Brain microvascular endothelial cell (primary cell): ENCODE measurements at regions not wholly inside any gene's neighbourhood (a gene's known extent, or its start where the extent isn't known, plus 50 kb on each side); places are given as distances from the start of the nearest gene placed in this dataset.

Source experiments
- DNase-seq: peaks from one replicate; pipeline ENCODE4 v3.0.0-alpha.2; 2020
- H3K27ac ChIP-seq: fragments of 250-450 bp; sonication (Bioruptor Pico); 2 replicates; pipeline ENCODE4 v1.5.1; 2020; ENCODE audit warnings: mild to moderate bottlenecking, moderate library complexity
- H3K27me3 ChIP-seq: fragments of 250-450 bp; sonication (Bioruptor Pico); replicated peaks from 2 replicates; pipeline ENCODE4 v1.5.1; 2020; ENCODE audit warnings: mild to moderate bottlenecking
- H3K36me3 ChIP-seq: fragments of 250-450 bp; sonication (Bioruptor Pico); replicated peaks from 2 replicates; pipeline ENCODE4 v1.5.1; 2020; ENCODE audit warnings: mild to moderate bottlenecking
- H3K4me3 ChIP-seq: 2 replicates; pipeline ENCODE4 v1.5.1; 2011; ENCODE audit warnings: low read depth, mild to moderate bottlenecking, control low read depth, low read length, moderate library complexity
- in situ Hi-C: cut with HindIII; loops from 2 replicates; pipeline ENCODE4 v1.10.0; 2017; ENCODE audit warnings: low sequenced_read_pairs, low pct_ligation_motif_present
- TF ChIP-seq, protein P1 (sequence below): IDR thresholded peaks from 2 replicates; pipeline ENCODE4 v1.5.1; 2011; ENCODE audit warnings: low read depth, mild to moderate bottlenecking, moderate library complexity, low read length, control low read depth, inconsistent platforms; ENCODE audit errors: missing control alignments

DNA sequence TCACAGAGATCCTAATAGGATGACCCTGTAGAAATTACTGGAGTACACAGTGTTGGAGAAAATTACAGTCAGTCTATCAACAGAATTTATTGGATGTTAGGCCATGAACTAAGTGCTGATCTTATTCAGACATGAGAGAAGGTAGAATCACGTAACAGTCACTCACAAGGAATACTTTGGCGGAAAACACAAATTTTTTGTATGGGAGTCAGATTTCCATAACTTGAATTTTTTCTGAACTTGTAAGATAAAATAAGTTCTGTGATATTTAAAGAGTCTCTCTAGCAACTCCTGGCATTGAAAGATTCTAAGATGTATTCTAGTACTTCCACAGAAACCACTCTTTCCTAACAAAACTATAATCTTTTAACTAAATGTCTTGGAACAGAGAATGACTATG, 178.8 kb upstream of the MME start:
- no peak for DNase-seq
- in situ Hi-C loops = no loop called here
- Histone ChIP-seq H3K27me3 (no peaks in the 10 kb centered on the region), H3K36me3 (no peaks in the 10 kb centered on the region), H3K4me3 (no peak overlapping the region), H3K27ac (no peak overlapping the region)
- TF ChIP-seq, protein P1, sequence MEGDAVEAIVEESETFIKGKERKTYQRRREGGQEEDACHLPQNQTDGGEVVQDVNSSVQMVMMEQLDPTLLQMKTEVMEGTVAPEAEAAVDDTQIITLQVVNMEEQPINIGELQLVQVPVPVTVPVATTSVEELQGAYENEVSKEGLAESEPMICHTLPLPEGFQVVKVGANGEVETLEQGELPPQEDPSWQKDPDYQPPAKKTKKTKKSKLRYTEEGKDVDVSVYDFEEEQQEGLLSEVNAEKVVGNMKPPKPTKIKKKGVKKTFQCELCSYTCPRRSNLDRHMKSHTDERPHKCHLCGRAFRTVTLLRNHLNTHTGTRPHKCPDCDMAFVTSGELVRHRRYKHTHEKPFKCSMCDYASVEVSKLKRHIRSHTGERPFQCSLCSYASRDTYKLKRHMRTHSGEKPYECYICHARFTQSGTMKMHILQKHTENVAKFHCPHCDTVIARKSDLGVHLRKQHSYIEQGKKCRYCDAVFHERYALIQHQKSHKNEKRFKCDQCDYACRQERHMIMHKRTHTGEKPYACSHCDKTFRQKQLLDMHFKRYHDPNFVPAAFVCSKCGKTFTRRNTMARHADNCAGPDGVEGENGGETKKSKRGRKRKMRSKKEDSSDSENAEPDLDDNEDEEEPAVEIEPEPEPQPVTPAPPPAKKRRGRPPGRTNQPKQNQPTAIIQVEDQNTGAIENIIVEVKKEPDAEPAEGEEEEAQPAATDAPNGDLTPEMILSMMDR = no peak

DNA sequence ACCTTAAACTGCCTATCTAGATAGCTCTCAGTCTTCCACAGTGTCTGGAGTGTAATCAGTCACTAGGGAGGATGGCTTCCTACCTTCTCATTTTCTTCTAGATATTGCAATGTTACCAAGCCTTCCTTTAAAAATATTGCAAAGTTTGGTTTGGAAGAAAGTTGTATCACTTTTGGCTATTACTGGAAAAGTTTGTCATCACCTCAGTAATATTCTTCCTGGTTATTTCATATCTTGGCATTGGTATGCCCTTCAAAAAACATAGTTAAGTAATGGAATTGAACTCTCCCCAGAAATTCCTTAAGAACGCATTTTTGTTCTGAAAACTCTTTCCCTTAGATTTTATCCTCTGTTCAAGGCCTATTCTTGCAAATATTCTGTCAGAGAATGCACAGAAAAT, 179.3 kb upstream of the MME start:
- in situ Hi-C loops = no loop called here
- no peaks in the 10 kb centered on the region for H3K27me3 ChIP-seq
- TF ChIP-seq, protein P1 = no peak
- H3K36me3 ChIP-seq = no peaks in the 10 kb centered on the region
- H3K27ac ChIP-seq = no peak overlapping the region
- DNase-seq = no peak
- H3K4me3 ChIP-seq = no peak overlapping the region

DNA sequence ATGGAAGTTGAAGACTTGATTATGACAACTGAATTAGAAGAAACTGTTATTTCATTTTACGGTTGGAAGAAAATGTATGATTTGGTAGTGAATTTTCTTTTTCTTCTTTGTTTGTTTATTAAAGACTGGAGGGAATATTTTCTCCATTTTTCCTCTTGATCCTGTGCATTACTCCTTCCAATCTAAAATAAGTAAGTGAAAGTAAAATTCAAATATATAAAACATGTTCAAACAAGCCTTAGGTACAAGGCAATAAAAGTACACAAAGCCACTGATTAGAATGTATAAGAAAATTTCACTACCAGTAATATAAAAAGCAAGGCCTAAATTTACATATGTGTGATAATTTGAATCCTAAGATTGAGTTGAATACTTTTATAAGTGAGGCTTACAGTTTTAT, 181.2 kb upstream of the MME start:
- no peak for DNase-seq
- in situ Hi-C loops = no loop called here
- Histone ChIP-seq H3K27me3 (no peaks in the 10 kb centered on the region), H3K36me3 (no peaks in the 10 kb centered on the region), H3K27ac (no peak overlapping the region), H3K4me3 (no peak overlapping the region)
- TF ChIP-seq, protein P1 = no peak

DNA sequence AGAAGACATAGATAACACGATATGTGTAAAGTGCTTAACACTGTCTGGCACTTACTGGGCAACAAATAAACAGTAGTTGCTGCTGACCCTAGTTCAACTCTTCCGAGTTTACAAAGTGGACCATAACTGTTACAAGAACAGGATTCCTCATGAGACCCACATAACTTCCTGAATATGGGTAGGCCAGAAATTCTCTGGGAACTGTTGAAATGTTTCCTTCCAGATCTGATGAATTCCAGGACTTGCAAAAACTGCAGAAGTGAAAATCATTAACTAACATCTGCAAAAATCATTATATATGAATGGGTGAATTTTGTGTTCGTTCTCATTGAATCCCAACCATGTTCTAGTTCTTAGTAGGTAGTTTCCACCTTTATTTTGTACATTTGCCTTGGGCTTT, 181.7 kb upstream of the MME start:
- in situ Hi-C loops = no loop called here
- TF ChIP-seq, protein P1 = no peak

DNA sequence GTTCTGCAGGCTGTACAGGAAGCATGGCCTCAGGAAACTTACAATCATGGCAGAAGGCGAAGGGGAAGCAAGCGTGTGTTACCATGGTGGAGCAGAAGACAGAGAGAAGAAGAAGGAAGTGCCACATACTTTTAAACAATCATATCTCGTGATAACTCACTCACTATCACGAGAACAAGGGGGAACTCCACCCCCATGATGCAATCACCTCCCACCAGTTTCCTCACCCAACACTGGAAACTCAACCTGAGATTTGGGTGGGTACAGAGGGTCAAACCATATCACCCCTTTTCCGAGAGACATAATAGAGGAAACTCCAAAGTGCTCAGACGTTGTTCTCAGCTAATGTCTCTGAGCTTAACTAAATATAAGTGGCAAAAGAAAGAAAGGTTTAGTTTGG, 186.3 kb upstream of the MME start:
- DNase-seq = no peak
- TF ChIP-seq, protein P1 = no peak
- Histone ChIP-seq H3K36me3 (no peaks in the 10 kb centered on the region), H3K27ac (no peak overlapping the region), H3K27me3 (no peaks in the 10 kb centered on the region), H3K4me3 (no peak overlapping the region)
- in situ Hi-C loops = no loop called here

More for the DNA sequence above, 181.7 kb upstream of the MME start:
- no peak for DNase-seq
- H3K27ac ChIP-seq = no peak overlapping the region
- H3K4me3 ChIP-seq = no peak overlapping the region
- H3K36me3 ChIP-seq = no peaks in the 10 kb centered on the region
- H3K27me3 ChIP-seq = no peaks in the 10 kb centered on the region

DNA sequence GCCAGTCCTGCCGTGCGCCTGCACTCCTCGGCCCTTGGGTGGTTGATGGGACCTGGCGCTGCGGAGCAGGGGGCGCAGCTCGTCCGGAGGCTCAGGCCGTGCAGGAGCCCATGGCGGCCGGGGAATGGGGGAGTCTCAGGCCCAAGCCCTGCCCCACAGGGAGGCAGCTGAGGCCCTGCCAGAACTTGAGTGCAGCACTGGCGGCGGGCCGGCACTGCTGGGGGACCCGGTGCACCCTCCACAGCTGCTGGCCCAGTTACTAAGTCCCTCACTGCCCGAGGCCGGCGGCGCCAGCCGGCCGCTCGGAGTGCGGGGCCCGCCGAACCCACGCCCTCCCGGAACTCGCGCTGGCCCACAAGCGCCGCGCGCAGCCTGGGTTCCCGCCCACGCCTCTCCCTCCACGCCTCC, 190.9 kb upstream of the MME start:
- no peaks in the 10 kb centered on the region for H3K36me3 ChIP-seq
- in situ Hi-C loops = no loop called here
- TF ChIP-seq, protein P1 = no peak

More for the DNA sequence above, 190.9 kb upstream of the MME start:
- DNase-seq = no peak
- H3K27me3 ChIP-seq = no peaks in the 10 kb centered on the region
- no peak overlapping the region for H3K4me3 ChIP-seq
- H3K27ac ChIP-seq = no peak overlapping the region
